Caco-2 (cell line): ENCODE measurements at regions not wholly inside any gene's neighbourhood (a gene's known extent, or its start where the extent isn't known, plus 50 kb on each side); places are given as distances from the start of the nearest gene placed in this dataset.

ENCODE experiments used
- BruUV-seq: library from RNA; stranded (reverse); fragments of 400-500 nt; replicated peaks from 2 replicates; lab custom pipeline; 2021; lab: Mats Ljungman, UMichigan
- CTCF ChIA-PET: fragments of 300-600 bp; sonication (Branson Sonifier 250); formaldehyde crosslinking; loops from one replicate; lab custom pipeline; 2022; ENCODE audit warnings: antibody characterized with exemption; lab: Charles Lee
- POLR2A ChIA-PET: fragments of 300-600 bp; sonication (Branson Sonifier 250); formaldehyde crosslinking; loops from one replicate; lab custom pipeline; 2022; ENCODE audit warnings: antibody characterized with exemption; lab: Charles Lee
- DNase-seq, 2 experiments: peaks; one replicate each; pipeline versions ENCODE4 v3.0.0 to v3.0.0-alpha.2; 2020 to 2022
- H3K27me3 ChIP-seq: replicated peaks from 2 replicates; pipeline ENCODE4 v1.6.0; 2011; ENCODE audit warnings: low read length; ENCODE audit not compliant: control insufficient read depth, insufficient read depth
- H3K36me3 ChIP-seq: 2 replicates; pipeline ENCODE4 v1.5.1; 2011; ENCODE audit warnings: low read length; ENCODE audit not compliant: control insufficient read depth, insufficient read depth
- H3K4me1 ChIP-seq: fragments of 250-450 bp; sonication (Bioruptor Pico); 2 replicates; pipeline ENCODE4 v1.5.1; 2020; ENCODE audit warnings: mild to moderate bottlenecking
- H3K4me3 ChIP-seq: 2 replicates; pipeline ENCODE4 v1.5.1; 2011; ENCODE audit warnings: low read depth, mild to moderate bottlenecking, control low read depth, low read length
- H3K9me3 ChIP-seq: fragments of 250-450 bp; sonication (Bioruptor Pico); 2 replicates; pipeline ENCODE4 v1.5.1; 2020; ENCODE audit warnings: mild to moderate bottlenecking, moderate library complexity
- H3K27ac Mint-ChIP-seq: one replicate; pipeline ENCODE4 v1.8.0; 2022; ENCODE audit warnings: mixed read lengths; ENCODE audit not compliant: unreplicated experiment
- H3K27me3 Mint-ChIP-seq: one replicate; pipeline ENCODE4 v1.8.0; 2022; ENCODE audit warnings: mixed read lengths; ENCODE audit not compliant: insufficient read depth, unreplicated experiment
- H3K36me3 Mint-ChIP-seq: one replicate; pipeline ENCODE4 v1.8.0; 2022; ENCODE audit warnings: mild to moderate bottlenecking, mixed read lengths; ENCODE audit not compliant: insufficient read depth, unreplicated experiment
- H3K4me1 Mint-ChIP-seq: one replicate; pipeline ENCODE4 v1.8.0; 2022; ENCODE audit warnings: low read depth, mixed read lengths; ENCODE audit not compliant: unreplicated experiment
- H3K4me3 Mint-ChIP-seq: one replicate; pipeline ENCODE4 v1.8.0; 2022; ENCODE audit warnings: mild to moderate bottlenecking, moderate library complexity, mixed read lengths; ENCODE audit not compliant: unreplicated experiment
- H3K9me3 Mint-ChIP-seq: one replicate; pipeline ENCODE4 v1.8.0; 2022; ENCODE audit warnings: mixed read lengths; ENCODE audit not compliant: unreplicated experiment
- CTCF ChIP-seq, 2 experiments: fragments of 200-600 bp in 1 of 2; IDR thresholded peaks; 1 replicate in 1 of 2; 2 replicates in 1 of 2; pipeline versions ENCODE4 v1.5.1 to v1.8.0; 2011 to 2022; ENCODE audit warnings: antibody characterized with exemption in 1 of 2, control low read depth in 1 of 2, inconsistent platforms in 1 of 2, low read depth in 1 of 2, low read length in 1 of 2, mild to moderate bottlenecking in 1 of 2, moderate library complexity in 1 of 2; ENCODE audit not compliant: insufficient read depth in 1 of 2, severe bottlenecking in 1 of 2, unreplicated experiment in 1 of 2
- intact Hi-C: fragments of 100-400 bp; cut with micrococcal nuclease; formaldehyde crosslinking; loops from one replicate; pipeline ENCODE4 v1.10.0; 2022; ENCODE audit not compliant: unreplicated experiment

GRCh38 chr9:86843206-86843605, 104.1 kb downstream of the GAS1 start:
- no peak overlapping the region for H3K27ac Mint-ChIP-seq
- BruUV-seq: no TSS peak
- no peak for DNase-seq

GRCh38 chr9:86842573-86842972, 104.7 kb downstream of the GAS1 start:
- CTCF ChIA-PET: no interaction called here
- H3K4me3 Mint-ChIP-seq: no peak overlapping the region
- no peak for TF ChIP-seq CTCF (IDR thresholded peaks at IDR 0.05; ENCODE audit: insufficient read depth in 1 of 2, low read depth in 1 of 2, low read length in 1 of 2, severe bottlenecking in 1 of 2, unreplicated experiment in 1 of 2)
- no peak for DNase-seq
- Histone ChIP-seq H3K36me3 (no peaks in the 10 kb centered on the region), H3K4me1 (no peaks in the 10 kb centered on the region), H3K4me3 (no peak overlapping the region), H3K9me3 (no peaks in the 10 kb centered on the region), H3K27me3 (no peaks in the 10 kb centered on the region)
- H3K36me3 Mint-ChIP-seq: no peaks in the 10 kb centered on the region
- intact Hi-C loops: no loop called here
- no peaks in the 10 kb centered on the region for H3K9me3 Mint-ChIP-seq
- no peak overlapping the region for H3K27ac Mint-ChIP-seq
- H3K4me1 Mint-ChIP-seq: no peaks in the 10 kb centered on the region
- BruUV-seq: no TSS peak
- H3K27me3 Mint-ChIP-seq: peaks cover 9% of the 10 kb centered on the region
- POLR2A ChIA-PET: no interaction called here

More at GRCh38 chr9:86843206-86843605, 104.1 kb downstream of the GAS1 start:
- H3K4me1 Mint-ChIP-seq: no peaks in the 10 kb centered on the region
- ChIA-PET POLR2A (no interaction called here), CTCF (no interaction called here)
- H3K4me3 Mint-ChIP-seq: no peak overlapping the region
- no peaks in the 10 kb centered on the region for H3K36me3 Mint-ChIP-seq
- intact Hi-C loops: no loop called here
- H3K27me3 Mint-ChIP-seq: peaks cover 9% of the 10 kb centered on the region
- Histone ChIP-seq H3K9me3 (no peaks in the 10 kb centered on the region), H3K4me1 (no peaks in the 10 kb centered on the region), H3K36me3 (no peaks in the 10 kb centered on the region), H3K27me3 (no peaks in the 10 kb centered on the region), H3K4me3 (no peak overlapping the region)
- no peak for TF ChIP-seq CTCF (IDR thresholded peaks at IDR 0.05; ENCODE audit: insufficient read depth in 1 of 2, low read depth in 1 of 2, low read length in 1 of 2, severe bottlenecking in 1 of 2, unreplicated experiment in 1 of 2)
- H3K9me3 Mint-ChIP-seq: no peaks in the 10 kb centered on the region

- CTCF ChIA-PET: no interaction called here
Measured at GRCh38 chr9:86839522-86839921, 107.8 kb downstream of the GAS1 start.

More at GRCh38 chr9:86839522-86839921, 107.8 kb downstream of the GAS1 start:
- no peak overlapping the region for H3K4me3 Mint-ChIP-seq
- no peak for TF ChIP-seq CTCF (IDR thresholded peaks at IDR 0.05; ENCODE audit: insufficient read depth in 1 of 2, low read depth in 1 of 2, low read length in 1 of 2, severe bottlenecking in 1 of 2, unreplicated experiment in 1 of 2)
- Histone ChIP-seq H3K4me3 (no peak overlapping the region), H3K9me3 (no peaks in the 10 kb centered on the region), H3K36me3 (no peaks in the 10 kb centered on the region), H3K27me3 (no peaks in the 10 kb centered on the region), H3K4me1 (no peaks in the 10 kb centered on the region)
- no peak for DNase-seq
- no peaks in the 10 kb centered on the region for H3K36me3 Mint-ChIP-seq
- H3K4me1 Mint-ChIP-seq: no peaks in the 10 kb centered on the region
- intact Hi-C loops: no loop called here
- peaks cover 8% of the 10 kb centered on the region for H3K27me3 Mint-ChIP-seq
- POLR2A ChIA-PET: no interaction called here
- no peak overlapping the region for H3K27ac Mint-ChIP-seq
- no TSS peak for BruUV-seq
- no peaks in the 10 kb centered on the region for H3K9me3 Mint-ChIP-seq
